ENCODE measurements at regions not wholly inside any gene's neighbourhood (a gene's known extent, or its start where the extent isn't known, plus 50 kb on each side); places are given as distances from the start of the nearest gene placed in this dataset.

GRCh38 chr11:115684135-115684534 lies 179.9 kb upstream of the CADM1 start:
- TF ChIP-seq CTCF (IDR thresholded peaks at IDR 0.05; ENCODE audit: low read depth, low read length, poor library complexity, severe bottlenecking) = no peak
- TF ChIP-seq EZH2phosphoT487 (IDR thresholded peaks at IDR 0.05; ENCODE audit: borderline replicate concordance, low read length) = no peak

Measured in DOHH2 (cell line).